H9 (cell line): ENCODE measurements at regions not wholly inside any gene's neighbourhood (a gene's known extent, or its start where the extent isn't known, plus 50 kb on each side); places are given as distances from the start of the nearest gene placed in this dataset.

Experiments
- DNase-seq: peaks from one replicate; pipeline ENCODE4 v3.0.0-alpha.2; 2017
- H2AFZ ChIP-seq: one replicate; pipeline ENCODE4 v1.6.1; 2013; ENCODE audit warnings: mild to moderate bottlenecking, low read length, control low read depth, moderate library complexity
- H2AK5ac ChIP-seq: 2 replicates; pipeline ENCODE4 v1.6.1; 2013; ENCODE audit warnings: low read length, control low read depth, mixed read lengths; ENCODE audit not compliant: insufficient read length
- H2BK120ac ChIP-seq: one replicate; pipeline ENCODE4 v1.6.1; 2013; ENCODE audit warnings: low read depth, mild to moderate bottlenecking, low read length, control low read depth, inconsistent platforms; ENCODE audit not compliant: poor library complexity, severe bottlenecking
- H2BK12ac ChIP-seq: 2 replicates; pipeline ENCODE4 v1.6.1; 2013; ENCODE audit warnings: low read length, control low read depth, mixed read lengths, low read depth; ENCODE audit not compliant: insufficient read length
- H2BK15ac ChIP-seq: 2 replicates; pipeline ENCODE4 v1.6.1; 2013; ENCODE audit warnings: low read depth, low read length, control low read depth
- H2BK20ac ChIP-seq: one replicate; pipeline ENCODE4 v1.6.1; 2013; ENCODE audit warnings: low read depth, mild to moderate bottlenecking, low read length, control low read depth, inconsistent platforms; ENCODE audit not compliant: poor library complexity, severe bottlenecking
- H2BK5ac ChIP-seq: 2 replicates; pipeline ENCODE4 v1.6.1; 2013; ENCODE audit warnings: low read length, control low read depth, mixed read lengths; ENCODE audit not compliant: insufficient read length
- H3K14ac ChIP-seq: 2 replicates; pipeline ENCODE4 v1.6.1; 2013; ENCODE audit warnings: low read length, control low read depth; ENCODE audit not compliant: insufficient read depth
- H3K18ac ChIP-seq: 2 replicates; pipeline ENCODE4 v1.6.1; 2013; ENCODE audit warnings: low read depth, mild to moderate bottlenecking, mixed read lengths, low read length, control low read depth; ENCODE audit not compliant: insufficient read length
- H3K23ac ChIP-seq: 2 replicates; pipeline ENCODE4 v1.6.1; 2013; ENCODE audit warnings: low read length, control low read depth, mixed read lengths, low read depth; ENCODE audit not compliant: insufficient read length
- H3K23me2 ChIP-seq: 2 replicates; pipeline ENCODE4 v1.6.1; 2013; ENCODE audit warnings: low read depth, mild to moderate bottlenecking, mixed read lengths, low read length, control low read depth; ENCODE audit not compliant: insufficient read length, poor library complexity, severe bottlenecking
- H3K27ac ChIP-seq: 2 replicates; pipeline ENCODE4 v1.5.1; 2013; ENCODE audit warnings: low read length, control low read depth, mixed read lengths, low read depth; ENCODE audit not compliant: insufficient read length
- H3K27me3 ChIP-seq: 2 replicates; pipeline ENCODE4 v1.6.1; 2013; ENCODE audit warnings: low read length, control low read depth, inconsistent platforms; ENCODE audit not compliant: insufficient read depth
- H3K4ac ChIP-seq: 2 replicates; pipeline ENCODE4 v1.6.1; 2013; ENCODE audit warnings: low read depth, mild to moderate bottlenecking, control low read depth, inconsistent platforms, low read length, moderate library complexity
- H3K4me1 ChIP-seq: 2 replicates; pipeline ENCODE4 v1.6.1; 2013; ENCODE audit warnings: low read length, control low read depth, inconsistent platforms; ENCODE audit not compliant: insufficient read depth
- H3K4me2 ChIP-seq: 2 replicates; pipeline ENCODE4 v1.6.1; 2013; ENCODE audit warnings: low read length, control low read depth, mixed read lengths; ENCODE audit not compliant: insufficient read length, insufficient read depth
- H3K56ac ChIP-seq: 2 replicates; pipeline ENCODE4 v1.6.1; 2013; ENCODE audit warnings: low read depth, mild to moderate bottlenecking, mixed read lengths, low read length, control low read depth; ENCODE audit not compliant: insufficient read length
- H3K79me1 ChIP-seq: 2 replicates; pipeline ENCODE4 v1.6.1; 2013; ENCODE audit warnings: low read depth, mild to moderate bottlenecking, moderate library complexity, low read length, control low read depth, inconsistent platforms; ENCODE audit not compliant: insufficient read depth, poor library complexity, severe bottlenecking
- H3K79me2 ChIP-seq: 2 replicates; pipeline ENCODE4 v1.6.1; 2013; ENCODE audit warnings: low read length, control low read depth, inconsistent platforms; ENCODE audit not compliant: insufficient read depth
- H3K9ac ChIP-seq: 2 replicates; pipeline ENCODE4 v1.6.1; 2013; ENCODE audit warnings: low read length, control low read depth, mixed read lengths; ENCODE audit not compliant: insufficient read length; ENCODE audit errors: extremely low read depth
- H3K9me3 ChIP-seq: one replicate; pipeline ENCODE4 v1.6.1; 2013; ENCODE audit warnings: low read depth, low read length, inconsistent platforms; ENCODE audit not compliant: control insufficient read depth
- H3T11ph ChIP-seq: one replicate; pipeline ENCODE4 v1.6.1; 2013; ENCODE audit warnings: mild to moderate bottlenecking, low read length, control low read depth, inconsistent platforms
- H4K20me1 ChIP-seq: one replicate; pipeline ENCODE4 v1.6.1; 2013; ENCODE audit not compliant: control insufficient read depth, insufficient read length, insufficient read depth
- H4K5ac ChIP-seq: 2 replicates; pipeline ENCODE4 v1.6.1; 2013; ENCODE audit warnings: low read depth, mild to moderate bottlenecking, mixed read lengths, low read length, control low read depth; ENCODE audit not compliant: insufficient read length
- H4K8ac ChIP-seq: replicated peaks from 2 replicates; pipeline ENCODE4 v1.6.1; 2013; ENCODE audit warnings: low read length, control low read depth, mixed read lengths, low read depth; ENCODE audit not compliant: insufficient read length
- H4K91ac ChIP-seq: 2 replicates; pipeline ENCODE4 v1.6.1; 2013; ENCODE audit warnings: low read depth, mild to moderate bottlenecking, moderate library complexity, mixed read lengths, low read length, control low read depth; ENCODE audit not compliant: insufficient read length
- H3K27ac Mint-ChIP-seq, 3 experiments: 2 replicates in 2 of 3; 3 replicates in 1 of 3; pipeline ENCODE4 v1.8.0; 2020 to 2021; ENCODE audit warnings: mixed read lengths in 3 of 3, mild to moderate bottlenecking in 1 of 3, moderate library complexity in 1 of 3
- H3K27me3 Mint-ChIP-seq: 2 replicates; pipeline ENCODE4 v1.8.0; 2021; ENCODE audit warnings: low read depth, mild to moderate bottlenecking, moderate library complexity, mixed read lengths
- H3K36me3 Mint-ChIP-seq, 3 experiments: 2 replicates in 2 of 3; 3 replicates in 1 of 3; pipeline ENCODE4 v1.8.0; 2020 to 2021; ENCODE audit warnings: low read depth in 3 of 3, mixed read lengths in 3 of 3; ENCODE audit not compliant: insufficient read depth in 1 of 3
- H3K4me1 Mint-ChIP-seq, 2 experiments: 2 replicates each; pipeline ENCODE4 v1.8.0; 2020; ENCODE audit warnings: mixed read lengths in 2 of 2
- H3K4me3 Mint-ChIP-seq, 2 experiments: 2 replicates in 1 of 2; 3 replicates in 1 of 2; pipeline ENCODE4 v1.8.0; 2020 to 2021; ENCODE audit warnings: mild to moderate bottlenecking in 2 of 2, mixed read lengths in 2 of 2, moderate library complexity in 1 of 2
- H3K9me3 Mint-ChIP-seq, 2 experiments: 2 replicates in 1 of 2; 3 replicates in 1 of 2; pipeline ENCODE4 v1.8.0; 2020; ENCODE audit warnings: mild to moderate bottlenecking in 2 of 2, mixed read lengths in 2 of 2, moderate library complexity in 1 of 2
- CTCF ChIP-seq: fragments of 200-600 bp; sonication (generic); conservative IDR thresholded peaks from 3 replicates; pipeline ENCODE4 v1.8.0; 2021; ENCODE audit warnings: antibody characterized with exemption, mild to moderate bottlenecking
- WGBS: extraction: QIAGEN DNeasy Blood & Tissue Kit; methylation state at CpG from one replicate; pipeline ENCODE4 v1.1.7; 2013; ENCODE audit warnings: missing lambda C conversion rate, low lambda C conversion rate, mixed read lengths; ENCODE audit not compliant: insufficient read length; ENCODE audit errors: extremely low coverage; 5-methylcytosine and 5-hydroxymethylcytosine counted together

DNA sequence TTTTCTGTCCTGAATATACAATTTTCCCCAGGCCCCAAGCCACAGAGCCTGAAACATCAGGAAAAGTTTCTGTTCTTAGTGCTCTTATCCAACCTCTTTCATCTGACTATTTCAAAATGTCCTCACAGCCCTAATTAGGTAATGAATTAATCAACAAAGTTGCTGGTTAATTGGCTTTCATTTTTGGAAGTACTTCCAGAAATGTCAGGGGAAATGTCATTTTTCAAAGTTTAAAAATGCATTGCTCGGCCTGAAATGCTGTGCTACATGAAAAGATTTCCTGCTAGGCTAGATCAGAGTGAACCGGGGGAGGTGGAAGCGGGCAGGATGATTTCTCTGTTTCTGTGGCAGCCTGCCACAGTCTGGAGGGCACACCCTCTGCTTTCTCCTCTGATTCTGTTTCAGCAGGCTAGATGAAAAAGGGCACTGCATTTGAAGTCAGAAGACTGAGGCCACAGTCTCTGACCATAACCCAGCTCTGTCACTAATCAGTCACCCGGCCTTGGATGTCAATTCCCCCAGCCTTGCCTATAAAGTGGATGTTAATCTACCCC lies 55.9 kb upstream of the BARX1 start:
- no peak overlapping the region for H3K56ac ChIP-seq
- no peak overlapping the region for H3K4me2 ChIP-seq
- no peaks in the 10 kb centered on the region for H3K27me3 ChIP-seq
- H2BK20ac ChIP-seq, result no peak overlapping the region
- no peaks in the 10 kb centered on the region for H3K4me1 ChIP-seq
- no peak overlapping the region for H2BK120ac ChIP-seq
- Mint-ChIP-seq H3K9me3 (no peaks in the 10 kb centered on the region), H3K4me1 (no peaks in the 10 kb centered on the region), H3K27me3 (peaks cover 2% of the 10 kb centered on the region), H3K4me3 (no peak overlapping the region), H3K36me3 (no peaks in the 10 kb centered on the region), H3K27ac (no peak overlapping the region)
- no peak overlapping the region for H3K27ac ChIP-seq
- no CpG with 5 or more reads among the region's 4 CpGs for WGBS
- H3K14ac ChIP-seq, result no peak overlapping the region
- H2BK12ac ChIP-seq, result no peak overlapping the region
- no peaks in the 10 kb centered on the region for H3K9me3 ChIP-seq
- no peak for TF ChIP-seq CTCF
- no peaks in the 10 kb centered on the region for H3K79me2 ChIP-seq
- H2BK5ac ChIP-seq, result no peak overlapping the region
- no peak overlapping the region for H2BK15ac ChIP-seq
- no peaks in the 10 kb centered on the region for H3K23me2 ChIP-seq
- no peaks in the 10 kb centered on the region for H3K79me1 ChIP-seq
- no peak overlapping the region for H4K8ac ChIP-seq
- H4K5ac ChIP-seq, result no peak overlapping the region
- no peak overlapping the region for H3K23ac ChIP-seq
- no peak overlapping the region for H3K18ac ChIP-seq
- no peak overlapping the region for H3K9ac ChIP-seq
- no peak overlapping the region for H3K4ac ChIP-seq
- H2AK5ac ChIP-seq, result no peak overlapping the region
- no peak overlapping the region for H4K91ac ChIP-seq
- no peak for DNase-seq
- no peaks in the 10 kb centered on the region for H4K20me1 ChIP-seq
- no peak overlapping the region for H2AFZ ChIP-seq
- H3T11ph ChIP-seq, result no peak overlapping the region
